GM21526 (cell line): ENCODE measurements at regions not wholly inside any gene's neighbourhood (a gene's known extent, or its start where the extent isn't known, plus 50 kb on each side); places are given as distances from the start of the nearest gene placed in this dataset.
"Not testable (repeated sequence)": the region's sequence is repeated elsewhere in the genome, so short reads cannot be mapped to it uniquely, and the experiment has no call there.

Experiments used
- ATAC-seq: cut with Tn5 transposase; IDR thresholded peaks from one replicate; pipeline ENCODE4 v1.9.1; 2021; ENCODE audit warnings: moderate library complexity; ENCODE audit not compliant: unreplicated experiment, low FRiP score

- ATAC-seq = no peak
Measured at GRCh38 chr1:199878823-199879222, 148.7 kb upstream of the NR5A2 start.

- no peak for ATAC-seq
Measured at GRCh38 chr1:199898654-199899053, 128.9 kb upstream of the NR5A2 start.

- no peak for ATAC-seq
Measured at GRCh38 chr1:199901341-199901740, 126.2 kb upstream of the NR5A2 start.

- no peak for ATAC-seq
Measured at GRCh38 chr1:199907361-199907760, 120.1 kb upstream of the NR5A2 start.

GRCh38 chr1:199909137-199909536 lies 118.4 kb upstream of the NR5A2 start:
- ATAC-seq = no peak

- no peak for ATAC-seq
Measured at GRCh38 chr1:199913318-199913717, 114.2 kb upstream of the NR5A2 start.

- ATAC-seq = no peak
Measured at GRCh38 chr1:199914546-199914945, 113.0 kb upstream of the NR5A2 start.

GRCh38 chr1:199918196-199918769 lies 109.2 kb upstream of the NR5A2 start:
- ATAC-seq = no peak

- ATAC-seq = no peak
Measured at GRCh38 chr1:199920635-199921034, 106.9 kb upstream of the NR5A2 start.

GRCh38 chr1:199929556-199929955 lies 98.0 kb upstream of the NR5A2 start:
- no peak for ATAC-seq

GRCh38 chr1:199930067-199930466 lies 97.4 kb upstream of the NR5A2 start:
- ATAC-seq = not testable (repeated sequence)

GRCh38 chr1:199931666-199932377 lies 95.7 kb upstream of the NR5A2 start:
- ATAC-seq = no peak

GRCh38 chr1:199932462-199932861 lies 95.0 kb upstream of the NR5A2 start:
- ATAC-seq = no peak

- ATAC-seq = no peak
Measured at GRCh38 chr1:199936441-199936840, 91.1 kb upstream of the NR5A2 start.

- no peak for ATAC-seq
Measured at GRCh38 chr1:199937161-199937560, 90.3 kb upstream of the NR5A2 start.

GRCh38 chr1:199937661-199938060 lies 89.8 kb upstream of the NR5A2 start:
- no peak for ATAC-seq

GRCh38 chr1:199944986-199945385 lies 82.5 kb upstream of the NR5A2 start:
- no peak for ATAC-seq

GRCh38 chr1:199945591-199945990 lies 81.9 kb upstream of the NR5A2 start:
- ATAC-seq = no peak

- ATAC-seq = no peak
Measured at GRCh38 chr1:199946305-199947155, 81.0 kb upstream of the NR5A2 start.

- ATAC-seq = no peak
Measured at GRCh38 chr1:199948587-199949280, 78.8 kb upstream of the NR5A2 start.

- ATAC-seq = not testable (repeated sequence)
Measured at GRCh38 chr1:199951005-199951404, 76.5 kb upstream of the NR5A2 start.
